ENCODE measurements at regions not wholly inside any gene's neighbourhood (a gene's known extent, or its start where the extent isn't known, plus 50 kb on each side); places are given as distances from the start of the nearest gene placed in this dataset.

- Mint-ChIP-seq H3K27ac (no peak overlapping the region), H3K9me3 (no peaks in the 10 kb centered on the region), H3K4me3 (no peak overlapping the region), H3K36me3 (ENCODE audit: low read depth) (no peaks in the 10 kb centered on the region), H3K4me1 (no peaks in the 10 kb centered on the region), H3K27me3 (peaks cover 3% of the 10 kb centered on the region)
- no peak for ATAC-seq (replicated peaks)
These were observed 263.2 kb downstream of the CBLN1 start for GRCh38 chr16:49018259-49018931.

- Mint-ChIP-seq H3K36me3 (ENCODE audit: low read depth) (no peaks in the 10 kb centered on the region), H3K27ac (no peak overlapping the region), H3K27me3 (no peaks in the 10 kb centered on the region), H3K9me3 (no peaks in the 10 kb centered on the region), H3K4me1 (no peaks in the 10 kb centered on the region), H3K4me3 (no peak overlapping the region)
- ATAC-seq (replicated peaks), result no peak
These were observed 264.1 kb downstream of the CBLN1 start for GRCh38 chr16:49017501-49017900.

- peaks cover 3% of the 10 kb centered on the region for H3K9me3 Mint-ChIP-seq
- no peaks in the 10 kb centered on the region for H3K27me3 Mint-ChIP-seq
- ATAC-seq (replicated peaks), result no peak
- H3K36me3 Mint-ChIP-seq (ENCODE audit: low read depth), result no peaks in the 10 kb centered on the region
- H3K4me1 Mint-ChIP-seq, result no peaks in the 10 kb centered on the region
- no peak overlapping the region for H3K27ac Mint-ChIP-seq
- no peak overlapping the region for H3K4me3 Mint-ChIP-seq
These were observed 265.2 kb downstream of the CBLN1 start for GRCh38 chr16:49016461-49016860.

- no peak overlapping the region for H3K27ac Mint-ChIP-seq
- H3K9me3 Mint-ChIP-seq, result peaks cover 3% of the 10 kb centered on the region
- H3K4me3 Mint-ChIP-seq, result no peak overlapping the region
- ATAC-seq (replicated peaks), result no peak
- no peaks in the 10 kb centered on the region for H3K36me3 Mint-ChIP-seq (ENCODE audit: low read depth)
- no peaks in the 10 kb centered on the region for H3K27me3 Mint-ChIP-seq
- no peaks in the 10 kb centered on the region for H3K4me1 Mint-ChIP-seq
These were observed 266.4 kb downstream of the CBLN1 start for GRCh38 chr16:49015225-49015592.

GRCh38 chr16:49014277-49015224 is 267.1 kb downstream of the CBLN1 start:
- no peaks in the 10 kb centered on the region for H3K36me3 Mint-ChIP-seq (ENCODE audit: low read depth)
- no peaks in the 10 kb centered on the region for H3K4me1 Mint-ChIP-seq
- H3K27me3 Mint-ChIP-seq, result no peaks in the 10 kb centered on the region
- no peak overlapping the region for H3K27ac Mint-ChIP-seq
- no peak overlapping the region for H3K4me3 Mint-ChIP-seq
- H3K9me3 Mint-ChIP-seq, result peaks cover 3% of the 10 kb centered on the region
- ATAC-seq (replicated peaks), result no peak

GRCh38 chr16:49013727-49014080 is 267.9 kb downstream of the CBLN1 start:
- Mint-ChIP-seq H3K9me3 (peaks cover 6% of the 10 kb centered on the region), H3K4me3 (no peak overlapping the region), H3K4me1 (no peaks in the 10 kb centered on the region), H3K27ac (no peak overlapping the region), H3K36me3 (ENCODE audit: low read depth) (no peaks in the 10 kb centered on the region), H3K27me3 (no peaks in the 10 kb centered on the region)
- ATAC-seq (replicated peaks), result no peak

GRCh38 chr16:49012961-49013726 is 268.5 kb downstream of the CBLN1 start:
- H3K4me3 Mint-ChIP-seq, result no peak overlapping the region
- no peaks in the 10 kb centered on the region for H3K4me1 Mint-ChIP-seq
- H3K36me3 Mint-ChIP-seq (ENCODE audit: low read depth), result no peaks in the 10 kb centered on the region
- peaks cover 7% of the 10 kb centered on the region for H3K9me3 Mint-ChIP-seq
- no peaks in the 10 kb centered on the region for H3K27me3 Mint-ChIP-seq
- H3K27ac Mint-ChIP-seq, result no peak overlapping the region
- ATAC-seq (replicated peaks), result no peak

GRCh38 chr16:49011901-49012300 is 269.7 kb downstream of the CBLN1 start:
- ATAC-seq (replicated peaks), result no peak
- Mint-ChIP-seq H3K9me3 (peaks cover 7% of the 10 kb centered on the region), H3K27me3 (no peaks in the 10 kb centered on the region), H3K4me1 (no peaks in the 10 kb centered on the region), H3K27ac (no peak overlapping the region), H3K4me3 (no peak overlapping the region), H3K36me3 (ENCODE audit: low read depth) (no peaks in the 10 kb centered on the region)

- no peak overlapping the region for H3K4me3 Mint-ChIP-seq
- H3K36me3 Mint-ChIP-seq (ENCODE audit: low read depth), result no peaks in the 10 kb centered on the region
- H3K9me3 Mint-ChIP-seq, result peaks cover 12% of the 10 kb centered on the region
- no peak overlapping the region for H3K27ac Mint-ChIP-seq
- H3K4me1 Mint-ChIP-seq, result no peaks in the 10 kb centered on the region
- no peak for ATAC-seq (replicated peaks)
- no peaks in the 10 kb centered on the region for H3K27me3 Mint-ChIP-seq
These were observed 270.8 kb downstream of the CBLN1 start for GRCh38 chr16:49010879-49011278.

GRCh38 chr16:49010396-49010795 is 271.2 kb downstream of the CBLN1 start:
- H3K4me3 Mint-ChIP-seq, result no peak overlapping the region
- no peak overlapping the region for H3K27ac Mint-ChIP-seq
- peaks cover 12% of the 10 kb centered on the region for H3K9me3 Mint-ChIP-seq
- no peak for ATAC-seq (replicated peaks)
- H3K36me3 Mint-ChIP-seq (ENCODE audit: low read depth), result no peaks in the 10 kb centered on the region
- H3K27me3 Mint-ChIP-seq, result no peaks in the 10 kb centered on the region
- no peaks in the 10 kb centered on the region for H3K4me1 Mint-ChIP-seq

GRCh38 chr16:49009204-49009603 is 272.4 kb downstream of the CBLN1 start:
- H3K4me3 Mint-ChIP-seq, result no peak overlapping the region
- H3K9me3 Mint-ChIP-seq, result peaks cover 19% of the 10 kb centered on the region
- H3K36me3 Mint-ChIP-seq (ENCODE audit: low read depth), result no peaks in the 10 kb centered on the region
- H3K27ac Mint-ChIP-seq, result no peak overlapping the region
- H3K27me3 Mint-ChIP-seq, result no peaks in the 10 kb centered on the region
- no peak for ATAC-seq (replicated peaks)
- no peaks in the 10 kb centered on the region for H3K4me1 Mint-ChIP-seq

GRCh38 chr16:49003992-49004391 is 277.6 kb downstream of the CBLN1 start:
- Mint-ChIP-seq H3K36me3 (ENCODE audit: low read depth) (no peaks in the 10 kb centered on the region), H3K27ac (no peak overlapping the region), H3K4me1 (no peaks in the 10 kb centered on the region), H3K4me3 (no peak overlapping the region), H3K9me3 (peaks cover 20% of the 10 kb centered on the region), H3K27me3 (no peaks in the 10 kb centered on the region)
- no peak for ATAC-seq (replicated peaks)

GRCh38 chr16:49003022-49003421 is 278.6 kb downstream of the CBLN1 start:
- H3K27ac Mint-ChIP-seq, result no peak overlapping the region
- no peaks in the 10 kb centered on the region for H3K4me1 Mint-ChIP-seq
- H3K36me3 Mint-ChIP-seq (ENCODE audit: low read depth), result no peaks in the 10 kb centered on the region
- H3K27me3 Mint-ChIP-seq, result no peaks in the 10 kb centered on the region
- H3K4me3 Mint-ChIP-seq, result no peak overlapping the region
- ATAC-seq (replicated peaks), result no peak
- H3K9me3 Mint-ChIP-seq, result peaks cover 16% of the 10 kb centered on the region

GRCh38 chr16:49000594-49000993 is 281.0 kb downstream of the CBLN1 start:
- no peaks in the 10 kb centered on the region for H3K4me1 Mint-ChIP-seq
- H3K9me3 Mint-ChIP-seq, result peaks cover 15% of the 10 kb centered on the region
- ATAC-seq (replicated peaks), result no peak
- no peak overlapping the region for H3K4me3 Mint-ChIP-seq
- H3K36me3 Mint-ChIP-seq (ENCODE audit: low read depth), result no peaks in the 10 kb centered on the region
- no peaks in the 10 kb centered on the region for H3K27me3 Mint-ChIP-seq
- H3K27ac Mint-ChIP-seq, result no peak overlapping the region

- Mint-ChIP-seq H3K36me3 (ENCODE audit: low read depth) (no peaks in the 10 kb centered on the region), H3K9me3 (peaks cover 8% of the 10 kb centered on the region), H3K4me3 (no peak overlapping the region), H3K27me3 (no peaks in the 10 kb centered on the region), H3K27ac (no peak overlapping the region), H3K4me1 (no peaks in the 10 kb centered on the region)
- ATAC-seq (replicated peaks), result no peak
These were observed 282.1 kb downstream of the CBLN1 start for GRCh38 chr16:48999508-48999907.
